ENCODE measurements at regions not wholly inside any gene's neighbourhood (a gene's known extent, or its start where the extent isn't known, plus 50 kb on each side); places are given as distances from the start of the nearest gene placed in this dataset.

- TF ChIP-seq POLR2AphosphoS5 (IDR thresholded peaks at IDR 0.05; ENCODE audit: borderline replicate concordance, low read depth, low read length), result no peak
- no peak for TF ChIP-seq EZH2 (IDR thresholded peaks at IDR 0.05)
Measured at GRCh38 chr14:28272270-28272669, 494.3 kb upstream of the FOXG1 start.
